GM18907 (cell line): ENCODE measurements at regions not wholly inside any gene's neighbourhood (a gene's known extent, or its start where the extent isn't known, plus 50 kb on each side); places are given as distances from the start of the nearest gene placed in this dataset.

ENCODE experiments used
- ATAC-seq: cut with Tn5 transposase; IDR thresholded peaks from one replicate; pipeline ENCODE4 v1.9.1; 2021; ENCODE audit warnings: mild to moderate bottlenecking, moderate library complexity; ENCODE audit not compliant: unreplicated experiment

DNA sequence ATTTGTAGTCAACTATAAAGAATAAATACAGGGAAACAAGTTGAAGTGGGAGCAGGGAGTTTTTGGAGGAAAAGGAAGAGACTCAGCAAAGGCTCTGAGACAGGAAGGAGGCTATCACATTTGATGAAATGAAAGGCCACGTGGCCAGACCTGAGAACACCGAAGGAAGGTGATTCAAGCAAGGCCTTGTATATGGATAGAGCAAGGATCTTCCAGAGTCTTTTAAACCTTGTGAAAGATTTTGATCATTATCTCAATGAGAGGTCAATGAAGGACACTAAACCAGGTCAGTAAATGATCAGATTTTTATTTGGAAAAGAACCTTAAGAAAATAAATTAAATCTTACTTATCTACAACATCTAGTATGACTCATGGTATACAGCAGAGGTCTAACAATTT lies 523.5 kb downstream of the SLC16A7 start:
- ATAC-seq: no peak

DNA sequence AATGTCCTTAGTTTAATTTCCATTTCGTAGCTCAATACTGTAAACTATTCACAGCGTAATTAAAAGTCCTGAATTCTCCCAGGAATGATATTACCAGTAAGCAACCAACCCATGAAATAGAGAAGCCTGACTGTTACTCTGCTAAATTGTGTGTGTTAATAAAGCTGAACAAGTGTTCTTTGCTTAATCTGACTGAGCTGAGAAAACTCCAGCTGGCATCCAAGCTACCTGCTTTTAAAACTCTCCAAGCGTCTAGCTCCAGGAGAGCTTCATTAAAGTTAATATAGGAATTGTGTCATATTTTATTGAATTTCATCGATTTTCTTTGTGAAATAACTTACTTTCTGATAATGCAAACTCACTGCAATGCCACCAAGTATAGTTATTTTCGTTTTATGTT lies 524.4 kb downstream of the SLC16A7 start:
- no peak for ATAC-seq

DNA sequence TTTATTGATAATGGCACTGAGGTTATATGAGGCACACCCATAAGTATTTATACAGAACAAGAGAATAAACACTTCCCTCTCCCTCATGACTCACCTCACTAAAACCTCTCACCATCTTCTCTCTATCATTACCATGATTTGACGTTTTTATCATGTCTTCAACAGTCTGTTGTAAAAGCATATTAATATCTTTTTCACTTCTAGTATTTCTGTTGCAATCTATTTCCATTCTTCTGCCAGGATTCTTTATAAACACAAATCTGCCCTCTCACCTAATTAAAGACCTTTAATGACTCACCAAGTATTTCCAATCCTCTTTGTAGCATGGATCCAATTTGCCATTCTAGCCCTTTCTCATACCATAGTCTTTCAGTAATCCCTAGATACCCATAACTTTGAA lies 527.7 kb downstream of the SLC16A7 start:
- no peak for ATAC-seq

DNA sequence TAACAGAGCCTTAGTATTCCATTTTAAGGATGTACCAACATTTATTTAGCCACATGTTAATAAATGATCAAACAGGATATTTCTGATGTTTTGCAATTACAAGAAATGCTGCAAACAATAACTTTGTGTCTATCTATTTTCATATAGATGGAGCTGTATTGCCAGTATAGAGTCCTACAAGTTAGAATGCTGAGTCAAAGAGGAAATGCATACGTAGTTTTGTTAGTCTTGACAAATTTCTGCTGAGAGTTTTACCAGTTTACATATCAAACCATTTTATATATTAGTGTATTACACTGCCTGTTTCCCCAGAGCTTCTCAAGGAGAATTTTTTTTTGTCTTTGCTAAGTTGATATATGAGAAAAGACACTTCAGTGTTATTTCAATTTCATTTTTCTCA lies 541.7 kb downstream of the SLC16A7 start:
- no peak for ATAC-seq

DNA sequence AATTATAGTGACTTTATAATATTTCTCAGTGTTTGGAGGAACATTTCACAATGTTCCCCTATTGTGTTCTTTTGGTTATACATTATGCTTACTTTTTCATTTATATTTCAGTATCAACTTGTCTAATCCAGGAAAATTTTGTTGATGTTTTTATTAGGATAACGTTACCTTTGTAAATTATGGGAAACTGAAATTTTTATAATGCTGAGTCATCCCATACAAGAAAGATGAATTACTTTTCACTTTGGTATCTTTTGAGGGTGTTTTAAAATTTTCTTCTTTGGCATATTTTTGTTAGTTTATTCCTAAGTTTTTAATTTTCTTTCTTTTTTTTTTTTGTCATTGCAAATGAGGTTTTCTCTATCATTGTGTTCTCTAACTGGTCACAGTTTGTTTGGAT lies 542.7 kb downstream of the SLC16A7 start:
- ATAC-seq: no peak

DNA sequence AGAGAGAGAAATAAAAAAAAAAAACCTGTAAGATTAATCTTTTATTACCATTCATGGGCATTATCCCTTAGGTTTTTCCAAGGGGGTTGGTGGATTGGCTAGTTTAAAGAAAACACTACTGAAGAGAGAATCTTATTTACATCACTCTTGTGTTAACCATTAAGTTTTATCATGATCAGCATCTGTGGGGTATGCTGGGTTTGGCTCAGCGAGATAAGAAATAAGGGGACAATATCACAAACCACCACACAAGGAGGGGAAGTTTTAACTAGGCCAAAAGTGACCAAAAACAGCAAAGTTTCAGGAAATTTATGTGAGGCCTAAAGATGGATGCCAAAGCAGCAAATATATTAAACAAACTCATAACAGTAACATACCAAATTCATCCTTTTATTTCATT lies 548.6 kb downstream of the SLC16A7 start:
- no peak for ATAC-seq

DNA sequence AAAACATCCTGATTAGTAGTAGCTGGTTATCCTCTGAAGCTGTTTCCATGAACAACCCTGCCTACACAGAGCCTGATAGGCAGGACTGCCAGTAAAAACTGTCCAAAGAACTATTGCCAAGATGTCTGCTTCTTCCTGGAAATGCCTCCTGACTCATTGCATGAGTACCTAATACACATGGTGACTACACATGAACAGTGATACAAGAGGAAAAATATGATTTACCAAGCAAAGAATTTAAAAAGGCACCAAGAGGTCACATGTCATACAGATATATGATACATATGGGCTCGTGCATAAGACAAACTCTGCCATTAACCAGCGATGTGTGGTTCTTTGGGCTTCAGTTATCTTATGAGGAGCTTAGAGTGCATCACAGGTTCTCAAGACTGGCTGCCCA lies 552.3 kb downstream of the SLC16A7 start:
- ATAC-seq: no peak

DNA sequence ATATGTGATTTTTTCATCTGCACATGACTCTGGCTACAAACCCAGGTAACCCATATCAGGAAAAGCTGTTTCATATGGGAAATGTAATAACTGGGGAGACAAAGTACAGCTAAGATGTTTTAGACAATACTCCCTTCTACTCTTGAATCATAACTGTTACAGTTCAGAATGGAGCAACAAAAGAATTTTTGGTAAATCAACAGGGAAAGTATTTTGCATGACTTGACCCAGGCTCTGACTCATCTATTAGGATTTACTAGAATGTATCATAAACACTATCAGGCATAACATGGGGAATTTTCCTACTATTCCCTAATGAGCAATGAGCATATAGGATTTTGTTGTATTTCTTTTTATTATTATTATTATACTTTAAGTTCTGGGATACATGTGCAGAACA lies 553.0 kb downstream of the SLC16A7 start:
- ATAC-seq: no peak

DNA sequence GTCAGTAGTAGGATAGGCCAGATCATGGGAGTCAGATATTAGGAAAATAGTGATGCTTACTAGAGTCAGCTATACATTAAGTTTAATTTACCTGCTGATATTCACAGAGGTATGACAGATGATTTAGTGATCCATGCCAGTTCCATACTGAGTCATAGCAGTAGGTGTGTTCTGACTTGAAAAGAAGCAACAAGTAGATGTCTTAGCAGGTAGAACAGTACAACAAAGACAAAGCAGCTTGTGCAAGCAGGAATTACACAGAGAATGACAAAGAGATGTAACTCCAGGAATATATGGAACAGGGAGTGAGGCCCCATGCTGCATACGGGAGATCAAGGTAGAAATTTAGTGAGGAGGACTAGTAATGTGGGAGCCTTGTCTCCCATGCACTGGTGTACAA lies 556.9 kb downstream of the SLC16A7 start:
- ATAC-seq: no peak

DNA sequence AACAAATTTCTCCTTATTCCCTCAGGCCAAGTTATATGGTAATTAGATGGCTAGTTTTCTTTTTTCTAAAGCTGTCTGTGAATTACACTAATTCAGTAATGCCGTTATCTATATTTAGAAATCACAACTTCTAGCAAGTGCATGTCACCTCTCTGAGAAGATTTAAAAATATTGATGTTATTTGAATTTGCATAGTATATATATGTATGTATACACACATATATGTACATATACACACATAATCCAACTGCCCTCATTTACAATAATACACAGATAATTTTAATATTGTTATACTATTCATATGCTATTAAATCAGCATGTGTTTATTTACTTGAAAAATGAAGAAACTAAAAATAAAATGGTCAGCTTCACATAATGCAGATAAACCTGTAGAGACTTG lies 563.9 kb downstream of the SLC16A7 start:
- ATAC-seq: no peak

DNA sequence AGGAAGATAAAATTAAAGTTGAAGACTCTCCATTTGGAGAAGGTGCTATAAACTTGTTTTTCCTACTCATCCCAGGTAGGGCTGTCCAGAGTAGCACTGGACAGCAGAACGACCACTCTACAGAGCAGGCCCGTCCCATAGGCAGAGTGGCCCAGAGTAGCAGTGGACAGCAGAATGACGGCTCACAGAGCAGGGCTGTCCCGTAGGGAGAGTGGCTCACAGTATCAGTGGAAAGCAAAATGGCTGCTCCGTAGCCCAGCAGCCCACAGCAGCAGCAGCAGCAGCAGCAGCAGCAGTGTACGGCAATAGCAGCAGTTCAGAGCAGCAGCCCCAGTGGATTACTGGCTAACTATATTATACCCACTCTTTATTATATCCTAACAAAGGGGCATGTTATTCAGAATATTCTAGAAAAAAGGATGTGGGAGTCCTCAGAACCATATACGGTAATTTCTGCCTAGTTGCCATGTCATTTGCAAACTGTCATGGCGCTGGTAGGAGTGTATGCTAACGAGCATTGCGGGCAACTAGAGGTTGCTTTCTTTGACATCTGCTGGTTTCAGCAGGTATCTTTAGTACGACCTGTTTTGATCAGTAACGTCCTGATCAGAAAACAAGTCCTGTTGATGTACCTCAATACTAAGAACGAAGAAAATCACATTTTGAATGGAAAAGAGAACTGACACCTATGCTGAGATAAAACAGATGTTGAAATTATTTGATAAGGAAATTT lies 567.3 kb downstream of the SLC16A7 start:
- ATAC-seq: no peak

DNA sequence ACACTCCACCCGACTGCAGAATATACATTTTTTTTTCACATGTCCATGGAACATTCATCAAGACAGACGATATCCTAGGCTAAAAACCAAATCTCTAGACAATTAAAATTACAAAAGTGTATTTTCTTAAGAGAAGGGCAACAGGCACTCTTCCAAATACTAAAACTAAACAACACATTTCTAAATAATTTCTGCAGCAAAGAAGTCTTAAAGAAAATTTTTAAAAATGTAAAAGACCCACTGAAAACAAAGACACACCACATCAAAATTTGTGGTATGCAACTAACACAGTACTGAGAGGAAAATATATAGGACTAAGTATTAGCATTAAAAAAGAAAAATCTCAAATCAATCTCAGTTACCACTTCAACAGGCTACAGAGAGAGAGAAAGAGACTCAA lies 570.0 kb downstream of the SLC16A7 start:
- no peak for ATAC-seq

DNA sequence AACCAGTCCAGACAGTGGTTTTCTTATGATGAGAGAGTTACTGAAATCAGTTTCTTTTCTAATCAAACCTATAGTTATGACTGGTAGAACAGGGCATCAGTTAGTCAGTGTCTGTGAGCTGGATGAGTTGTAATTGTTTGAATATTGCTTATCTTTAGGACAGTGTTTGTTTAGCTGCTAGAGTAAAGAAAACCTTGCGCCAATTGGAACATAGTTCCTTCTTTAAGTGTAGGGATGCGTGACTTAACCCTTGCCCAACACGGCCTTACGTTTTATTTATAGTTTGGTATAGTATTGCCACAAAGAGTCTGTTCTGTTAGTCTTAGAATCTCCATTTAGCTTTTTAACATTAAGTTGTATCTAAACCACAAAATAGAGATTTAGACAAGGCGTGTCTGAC lies 572.6 kb downstream of the SLC16A7 start:
- ATAC-seq: no peak

DNA sequence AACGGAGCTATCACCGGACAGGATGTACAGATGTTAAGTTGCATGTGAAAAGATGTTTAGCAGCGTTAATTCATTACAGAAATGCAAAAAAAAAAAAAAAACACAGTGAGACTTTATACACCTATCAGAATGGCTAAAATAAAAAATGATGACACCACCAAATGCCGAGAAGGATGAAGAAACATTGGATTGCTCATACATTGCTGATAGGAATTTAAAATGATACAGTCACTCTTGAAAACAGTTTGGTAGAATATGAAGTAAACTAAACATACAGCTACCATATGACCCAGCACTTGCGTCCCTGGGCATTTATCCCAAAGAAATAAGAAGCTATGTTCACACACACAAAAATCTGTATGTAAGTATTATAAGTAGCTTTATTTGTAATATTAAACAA lies 574.1 kb downstream of the SLC16A7 start:
- no peak for ATAC-seq

DNA sequence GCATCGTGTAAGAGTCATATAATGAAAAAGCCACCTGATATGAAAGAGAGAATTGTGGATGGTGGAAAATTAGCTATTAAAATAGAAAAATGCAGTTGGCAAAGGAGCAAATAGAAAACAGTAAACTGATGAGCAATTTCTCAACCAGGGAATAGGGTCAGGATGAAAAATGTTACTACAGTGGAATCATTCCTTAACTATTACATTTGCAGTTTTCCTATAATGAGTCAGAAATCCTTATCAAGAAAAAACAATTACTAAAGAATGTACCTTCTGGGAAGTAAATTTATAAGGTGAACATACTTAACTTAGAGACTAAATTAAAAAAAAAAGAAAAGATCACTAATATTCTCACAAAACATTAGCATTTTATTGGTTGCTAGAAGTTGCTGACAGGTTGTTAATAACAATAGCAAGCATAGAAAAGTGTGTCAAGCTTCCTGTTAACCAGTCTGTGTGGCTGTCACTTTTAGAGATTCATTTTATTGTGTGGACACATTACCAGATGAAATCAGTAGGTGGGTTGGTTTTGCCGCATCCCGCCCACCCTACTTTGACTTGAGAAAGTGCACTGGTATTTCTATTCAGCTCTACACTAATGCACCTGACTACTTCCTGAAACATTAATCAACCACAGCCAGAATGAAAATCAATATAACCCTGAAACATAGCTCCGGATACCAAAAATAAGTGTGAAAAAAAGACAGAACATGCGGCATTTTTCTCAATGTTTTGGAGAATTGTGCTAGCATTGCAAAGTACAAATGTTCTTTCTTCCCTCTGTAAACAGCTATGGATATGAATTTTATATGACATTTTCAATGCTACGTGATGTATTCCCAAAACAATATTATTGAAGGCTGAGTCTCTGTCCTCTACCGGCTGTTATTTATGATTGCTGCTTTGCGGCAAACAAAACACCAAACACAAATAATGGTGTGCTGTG lies 576.7 kb downstream of the SLC16A7 start:
- no peak for ATAC-seq

DNA sequence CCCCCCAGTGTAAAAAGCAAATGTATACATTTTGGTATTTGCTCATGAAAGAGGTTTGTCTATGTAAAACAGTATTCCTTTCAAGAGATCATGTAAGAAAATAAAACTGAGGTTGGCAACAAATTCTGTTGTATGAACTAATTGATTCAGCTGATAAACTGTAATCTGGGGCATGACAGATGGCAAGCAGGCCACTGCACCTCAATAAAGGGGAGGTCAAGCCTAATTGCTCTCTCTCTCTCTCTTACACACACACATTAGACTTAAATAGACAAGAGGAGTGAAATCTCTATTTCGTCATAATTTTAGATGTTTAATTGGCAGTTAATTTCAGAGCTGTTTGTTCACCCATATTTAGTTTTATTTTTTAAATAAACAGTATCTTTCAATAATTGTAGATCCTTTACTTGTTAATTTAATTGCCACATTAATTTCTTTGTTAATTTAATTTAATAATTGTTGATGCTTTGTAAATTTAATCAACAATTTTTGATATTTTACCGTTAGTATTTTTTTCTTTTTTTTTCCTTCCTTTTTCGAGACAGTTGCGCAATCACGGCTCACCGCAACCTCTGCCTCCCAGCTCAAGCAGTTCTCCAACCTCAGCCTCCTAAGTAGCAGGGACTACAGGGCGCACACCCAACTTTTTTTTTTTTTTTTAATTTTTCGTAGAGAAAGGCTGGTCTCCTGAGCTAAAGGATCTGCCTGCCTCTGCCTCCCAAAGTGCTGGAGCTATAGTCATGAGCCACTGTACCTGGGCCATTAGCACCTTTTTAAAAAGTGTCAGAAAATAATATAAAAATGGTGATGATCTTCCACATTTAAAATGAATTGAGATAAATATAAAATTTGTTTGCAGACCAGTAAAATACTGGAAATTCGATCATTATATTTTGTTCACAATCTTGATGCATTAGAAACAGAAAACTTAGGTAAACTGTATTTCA lies 577.7 kb downstream of the SLC16A7 start:
- no peak for ATAC-seq

DNA sequence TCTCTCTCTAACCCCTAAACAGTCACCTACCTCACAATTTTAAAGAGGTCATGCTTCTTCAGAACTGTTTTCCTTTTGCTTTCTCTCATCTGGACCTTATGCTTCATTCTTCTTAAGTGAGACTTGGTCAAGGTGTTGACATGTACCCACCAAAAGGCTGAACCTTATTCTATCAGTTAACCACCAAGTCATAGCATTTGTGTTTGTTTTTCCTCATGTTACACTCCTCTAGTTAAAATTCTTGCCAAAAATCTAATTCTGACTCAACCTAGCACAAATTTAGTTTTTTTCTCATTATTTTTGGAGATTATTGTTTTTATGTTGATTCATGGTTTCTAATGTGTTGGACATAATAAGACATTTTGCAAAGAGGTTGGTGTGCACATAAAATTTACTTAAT lies 578.6 kb downstream of the SLC16A7 start:
- no peak for ATAC-seq

DNA sequence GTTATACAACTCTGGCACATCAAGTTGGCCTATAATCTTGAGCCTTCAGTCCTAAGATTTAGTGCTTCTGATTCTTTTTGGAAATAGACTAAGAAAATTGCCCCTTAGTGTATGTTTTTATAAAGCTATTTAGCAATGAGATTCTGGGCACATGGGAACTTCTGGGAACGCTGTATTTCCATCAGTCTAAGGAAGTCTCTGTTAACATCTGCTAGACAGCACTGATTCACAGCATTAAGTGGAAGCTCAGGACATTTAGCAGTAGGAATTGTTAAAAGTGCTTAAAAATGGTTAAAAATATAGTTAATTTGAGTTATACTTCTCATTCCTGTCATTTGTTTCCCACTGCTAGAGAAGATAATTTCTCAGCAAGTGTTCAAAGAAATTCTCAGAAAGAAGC lies 579.1 kb downstream of the SLC16A7 start:
- ATAC-seq: no peak

DNA sequence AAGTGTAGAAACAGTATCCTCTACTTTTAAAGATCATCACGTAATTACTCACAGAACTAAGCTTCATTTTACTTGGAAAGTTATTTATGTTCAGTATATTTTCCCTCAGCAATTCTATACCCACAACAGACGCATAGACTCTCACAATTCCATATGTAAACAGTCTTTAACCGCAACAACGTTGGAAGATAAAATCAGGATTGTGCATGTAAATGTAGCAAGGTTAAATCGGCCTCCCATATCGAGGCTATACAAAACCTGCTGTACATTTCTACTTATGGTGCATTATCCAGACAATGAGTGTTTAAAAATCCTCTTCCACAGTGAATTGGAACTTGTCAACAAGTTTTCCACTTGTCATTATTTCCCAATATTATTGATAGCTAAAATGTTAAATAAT lies 581.1 kb downstream of the SLC16A7 start:
- no peak for ATAC-seq

DNA sequence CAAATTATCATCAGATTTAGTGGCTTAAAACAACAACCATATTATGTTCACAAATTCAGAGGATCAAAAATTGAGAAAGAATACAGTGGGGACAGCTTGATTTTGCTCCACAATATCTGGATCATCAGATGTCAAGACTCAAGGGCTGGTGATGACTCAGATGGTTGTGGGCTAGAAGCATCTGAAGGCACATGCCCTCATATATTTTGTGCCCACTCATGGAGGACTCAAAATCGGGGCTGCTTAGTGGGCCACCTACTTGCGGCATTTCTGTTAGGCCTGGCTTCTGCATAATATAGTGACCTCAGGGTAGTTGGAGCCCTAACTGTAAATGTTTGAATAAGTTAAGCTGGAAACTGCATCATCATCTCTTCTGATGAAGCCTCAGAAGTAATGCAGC lies 584.5 kb downstream of the SLC16A7 start:
- ATAC-seq: no peak

DNA sequence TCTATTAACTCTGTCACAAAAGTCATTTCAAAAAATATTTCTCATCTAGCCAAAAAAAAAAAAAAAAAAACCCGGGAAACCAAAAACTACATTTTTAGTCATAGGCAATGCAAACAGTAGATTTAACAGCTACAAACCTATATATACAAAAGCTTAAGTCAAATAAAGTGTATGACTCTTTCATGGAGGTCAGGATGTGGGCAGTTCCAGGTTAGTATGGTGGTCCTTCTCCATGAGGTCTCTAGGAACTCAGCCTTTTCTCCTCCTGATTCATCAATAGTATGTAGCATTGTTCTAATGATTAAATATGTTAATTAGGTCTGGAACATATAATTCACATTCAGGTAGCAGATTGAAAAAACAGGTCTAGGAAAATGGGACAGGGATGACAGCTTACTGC lies 586.5 kb downstream of the SLC16A7 start:
- ATAC-seq: no peak
